ENCODE measurements at regions not wholly inside any gene's neighbourhood (a gene's known extent, or its start where the extent isn't known, plus 50 kb on each side); places are given as distances from the start of the nearest gene placed in this dataset.
"Not testable (repeated sequence)": the region's sequence is repeated elsewhere in the genome, so short reads cannot be mapped to it uniquely, and the experiment has no call there.

DNA sequence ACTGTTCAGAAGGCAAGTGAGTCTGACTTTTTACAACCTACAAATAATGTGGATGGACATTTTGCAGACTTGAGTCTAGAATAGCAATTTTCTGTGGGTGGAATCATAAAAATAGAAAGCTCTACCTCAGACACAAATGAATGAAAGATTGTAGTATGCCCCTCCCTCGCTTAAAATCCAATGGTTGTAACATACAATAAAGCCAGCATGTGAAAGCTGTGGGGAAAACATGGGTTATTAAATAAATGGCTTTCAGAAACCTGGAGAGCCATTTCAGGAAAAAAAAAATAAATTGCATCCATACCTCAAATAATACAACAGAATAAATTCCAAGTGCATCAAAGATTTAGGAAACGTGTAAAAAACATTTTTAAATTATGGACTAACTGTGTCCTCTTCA is 123.1 kb upstream of the MON1B start:
- DNase-seq, result no peak

DNA sequence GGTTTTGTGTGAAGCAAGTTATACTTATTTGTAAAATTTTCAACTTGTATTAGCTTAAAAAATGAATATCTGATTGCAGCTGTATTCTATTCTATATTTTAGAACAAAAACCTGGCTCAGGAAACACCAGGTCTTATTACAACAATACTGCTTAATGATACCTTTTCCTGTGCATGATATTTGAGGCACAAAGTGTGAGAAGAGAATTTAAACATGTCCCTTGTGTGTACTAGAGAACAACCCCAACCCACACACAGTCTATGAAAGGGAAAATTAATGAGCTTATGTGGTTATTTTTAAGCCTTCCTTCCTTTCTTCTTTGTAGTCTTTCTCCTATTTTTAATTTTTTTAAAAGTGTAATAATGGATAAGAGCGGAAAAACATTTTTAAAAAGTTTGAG is 122.6 kb upstream of the MON1B start:
- DNase-seq, result no peak

DNA sequence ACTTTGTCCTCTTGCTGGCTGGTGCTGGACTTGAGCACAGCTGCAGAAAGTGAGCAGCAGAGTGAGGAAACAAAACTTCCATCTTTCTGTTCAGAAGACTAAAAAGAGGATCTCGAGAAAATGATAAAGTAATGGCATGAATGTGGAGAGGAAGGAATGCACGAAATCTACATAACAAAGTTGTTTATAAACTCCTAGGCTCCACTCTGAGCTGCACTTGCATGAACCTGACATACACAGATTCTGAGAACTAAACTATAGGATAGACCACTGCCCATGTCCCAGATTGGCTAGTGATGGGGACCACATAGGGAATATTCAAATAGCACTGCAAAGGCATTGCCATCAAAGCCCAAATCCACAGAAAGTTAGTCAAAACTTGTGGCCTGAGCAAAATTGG is 121.1 kb upstream of the MON1B start:
- no peak for DNase-seq

DNA sequence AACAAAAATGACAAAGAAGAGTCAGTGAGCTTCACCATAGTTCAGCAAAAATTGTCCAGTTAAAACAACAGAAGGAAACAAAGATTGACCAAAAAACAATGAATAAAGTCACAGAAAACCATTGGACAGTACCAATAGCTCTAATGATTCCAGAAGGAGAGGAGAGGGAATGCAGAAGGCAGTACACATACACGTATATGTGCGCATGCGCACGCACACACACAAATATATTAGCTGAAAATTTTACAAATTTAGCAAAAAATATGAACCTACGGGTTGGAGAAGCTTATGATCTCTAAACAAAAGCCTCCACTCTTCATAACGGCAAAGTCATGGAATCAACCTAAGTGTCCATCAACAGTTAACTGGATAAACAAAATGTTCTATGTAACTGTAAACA is 120.3 kb upstream of the MON1B start:
- no peak for DNase-seq

DNA sequence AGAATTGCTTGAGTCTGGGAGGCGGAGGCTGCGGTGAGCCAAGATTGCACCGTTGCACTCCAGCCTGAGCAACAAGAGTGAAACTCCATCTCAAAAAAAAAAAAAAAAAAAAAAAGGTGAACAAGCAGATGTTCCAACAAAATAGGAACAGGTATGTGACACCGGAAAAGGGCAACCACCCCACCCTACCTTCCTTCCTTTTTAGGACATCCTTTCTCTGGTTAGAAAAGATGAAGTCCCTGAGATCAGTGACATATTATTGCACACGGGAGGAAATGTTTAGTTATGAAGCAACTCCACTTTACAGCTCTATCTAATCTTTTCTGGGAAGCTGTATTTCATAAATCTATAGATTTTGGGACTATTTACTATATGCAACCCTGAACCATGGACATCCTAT is 114.2 kb upstream of the MON1B start:
- DNase-seq, result no peak

DNA sequence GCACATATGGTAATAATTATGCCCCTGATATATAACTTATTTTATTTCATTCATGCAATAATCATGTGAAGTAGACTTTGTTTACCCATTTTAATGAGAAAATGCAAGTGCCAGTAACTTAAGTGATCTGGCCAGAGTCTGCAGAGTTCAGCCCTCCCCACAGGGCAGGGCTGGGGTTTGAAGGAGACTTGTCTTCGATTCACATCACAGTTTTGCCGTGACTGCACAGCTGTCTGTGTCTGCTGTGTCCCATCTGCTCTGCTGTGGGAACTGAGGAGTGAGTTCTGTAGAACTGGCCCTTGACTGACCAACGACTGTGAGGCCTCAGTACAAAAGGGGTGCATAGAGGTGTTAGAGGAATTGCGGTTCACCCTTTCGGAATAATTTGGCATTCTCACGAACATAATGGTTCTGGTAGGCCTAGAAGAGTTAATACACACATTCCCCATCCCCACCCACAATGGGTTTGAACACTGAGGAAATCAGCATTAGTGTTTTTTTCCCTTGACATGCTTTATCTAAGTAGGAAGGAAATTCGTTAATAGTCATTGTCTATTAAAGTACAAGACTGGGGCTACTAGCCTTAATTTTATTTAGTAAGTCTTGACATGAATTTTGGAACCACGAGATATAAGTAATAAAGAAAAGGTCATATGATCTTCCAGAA is 113.6 kb upstream of the MON1B start:
- no peak for DNase-seq

DNA sequence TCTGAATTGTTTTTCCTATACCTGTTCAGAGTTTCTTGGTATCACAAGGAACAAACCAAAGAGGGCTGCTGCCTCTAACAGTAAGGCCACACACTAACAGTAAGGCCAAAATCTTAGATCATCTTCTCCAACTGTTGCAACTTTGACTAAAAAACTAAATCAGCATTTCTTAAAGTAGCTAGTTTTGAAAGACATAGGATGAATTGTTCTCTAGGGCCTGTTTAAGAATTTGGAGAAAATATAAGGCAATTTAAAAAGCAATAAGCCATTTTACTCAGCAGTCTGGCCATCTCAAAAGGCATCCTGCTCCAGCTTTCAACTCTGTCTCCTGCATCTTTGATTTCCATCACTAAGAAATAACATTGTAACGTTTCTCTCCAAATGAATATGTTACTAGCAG is 105.0 kb upstream of the MON1B start:
- DNase-seq, result no peak

DNA sequence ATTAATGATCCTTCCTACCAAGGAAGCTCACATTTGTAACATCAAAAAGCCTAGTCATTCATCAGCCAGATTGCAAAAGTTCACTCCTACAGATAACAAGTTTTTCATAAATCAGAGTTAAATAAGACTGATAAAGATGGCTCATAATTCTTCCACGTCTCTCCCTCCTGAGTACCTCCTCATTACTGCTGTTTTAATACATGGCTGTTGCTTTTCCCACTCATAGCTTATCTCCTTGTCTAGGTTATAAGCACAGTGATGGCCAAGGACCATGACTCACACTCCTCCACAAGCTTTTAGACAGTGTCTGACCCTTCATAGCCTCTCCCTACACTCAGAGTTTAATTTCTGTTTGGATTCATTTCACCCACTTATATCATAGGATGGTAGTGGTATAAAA is 100.9 kb upstream of the MON1B start:
- no peak for DNase-seq

DNA sequence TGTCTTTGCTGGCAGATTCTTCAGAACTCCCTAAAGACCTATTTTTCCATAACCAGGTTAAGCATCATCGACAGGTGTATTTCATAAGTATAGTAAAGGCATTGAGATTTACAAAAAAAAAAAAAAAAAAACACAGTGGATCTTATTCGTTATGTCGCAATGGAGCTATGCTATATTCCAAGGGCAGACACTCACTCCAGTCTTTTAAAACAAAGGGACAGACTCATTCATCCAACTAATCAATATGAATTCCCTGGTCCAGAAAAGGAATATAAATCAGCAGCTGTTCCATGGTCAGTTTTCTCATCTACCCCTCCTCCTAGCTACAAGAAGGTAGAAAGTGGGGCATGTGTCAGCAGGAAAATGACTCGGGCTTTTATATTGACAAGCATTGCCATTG is 97.7 kb upstream of the MON1B start:
- no peak for DNase-seq

DNA sequence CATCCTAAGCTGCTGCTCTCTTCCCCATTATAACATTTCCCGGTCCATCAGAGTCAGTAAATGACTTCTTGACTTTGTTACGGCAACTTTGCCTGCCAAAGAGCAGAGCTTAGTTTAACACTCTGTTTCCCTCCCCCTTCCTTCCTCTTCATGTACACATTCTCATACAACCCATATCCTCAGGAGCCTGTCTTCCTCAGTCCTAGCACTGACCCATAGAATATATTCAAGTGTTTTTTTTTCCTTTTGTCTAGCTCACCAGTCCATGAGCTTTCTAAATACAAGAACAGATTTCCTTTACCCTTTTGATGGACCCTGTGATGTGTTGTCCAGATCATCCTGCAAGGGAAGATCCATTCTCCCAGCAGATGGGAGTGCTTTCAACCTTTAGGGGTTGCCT is 97.0 kb upstream of the MON1B start:
- no peak for DNase-seq

DNA sequence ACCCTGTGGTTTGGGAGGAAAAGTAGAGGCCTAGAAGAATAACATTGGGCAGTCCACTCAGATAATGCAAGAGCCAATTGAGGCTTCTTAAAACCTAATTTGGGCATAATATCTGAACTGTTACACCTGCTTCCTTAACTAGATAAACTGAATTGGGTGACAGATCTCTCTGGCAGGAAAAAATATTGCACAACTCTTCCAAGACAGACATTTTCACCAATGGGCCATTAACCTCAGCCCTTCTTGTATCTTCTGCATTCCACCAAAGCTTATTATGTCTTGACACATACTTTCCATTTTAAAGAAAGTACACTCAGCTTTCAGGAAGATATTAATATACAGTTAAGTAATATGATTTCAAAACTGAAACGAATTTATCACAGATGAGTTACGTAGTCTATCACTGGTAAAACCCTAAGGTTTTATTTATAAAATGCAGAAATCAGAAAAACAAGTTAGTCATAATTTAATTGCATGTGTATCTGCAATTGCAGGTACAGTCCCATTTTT is 79.9 kb upstream of the MON1B start:
- DNase-seq, result no peak

DNA sequence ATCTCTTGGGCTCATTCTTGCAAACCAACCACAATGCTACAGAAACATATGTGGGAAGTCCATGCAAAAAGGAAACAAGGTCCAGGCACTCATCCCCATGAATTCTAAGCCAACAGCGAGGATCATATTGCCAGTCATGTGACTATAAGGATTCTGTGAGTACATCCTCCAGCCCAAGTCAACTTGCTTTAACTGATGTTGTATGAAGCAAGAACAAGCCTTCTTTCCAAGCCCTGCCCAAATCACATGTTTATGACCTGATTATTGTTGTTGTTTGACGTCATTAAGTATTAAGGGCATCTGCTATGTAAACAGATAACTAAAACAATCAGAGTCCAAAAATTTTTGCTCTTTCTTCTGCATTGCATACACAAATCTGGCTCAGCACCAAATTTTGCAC is 78.2 kb upstream of the MON1B start:
- DNase-seq, result no peak

DNA sequence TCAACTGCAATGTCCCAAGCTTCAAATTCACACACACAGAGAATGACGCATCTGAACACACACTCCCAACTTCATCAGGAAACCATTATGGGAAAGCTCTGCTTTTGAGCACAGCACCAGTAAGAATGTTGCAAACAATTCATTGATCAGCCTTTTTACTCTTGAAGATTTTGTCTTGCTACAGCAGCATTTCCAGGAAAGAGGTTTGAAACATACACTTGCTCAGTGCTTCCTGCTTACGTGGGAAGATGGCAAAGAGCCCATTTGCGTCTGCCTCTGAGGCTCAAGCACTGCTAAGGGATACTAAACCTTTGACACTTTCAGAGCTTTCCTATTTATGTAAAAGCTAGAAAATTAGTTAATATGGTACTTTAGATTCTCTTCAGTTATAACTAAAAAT is 77.2 kb upstream of the MON1B start:
- no peak for DNase-seq

DNA sequence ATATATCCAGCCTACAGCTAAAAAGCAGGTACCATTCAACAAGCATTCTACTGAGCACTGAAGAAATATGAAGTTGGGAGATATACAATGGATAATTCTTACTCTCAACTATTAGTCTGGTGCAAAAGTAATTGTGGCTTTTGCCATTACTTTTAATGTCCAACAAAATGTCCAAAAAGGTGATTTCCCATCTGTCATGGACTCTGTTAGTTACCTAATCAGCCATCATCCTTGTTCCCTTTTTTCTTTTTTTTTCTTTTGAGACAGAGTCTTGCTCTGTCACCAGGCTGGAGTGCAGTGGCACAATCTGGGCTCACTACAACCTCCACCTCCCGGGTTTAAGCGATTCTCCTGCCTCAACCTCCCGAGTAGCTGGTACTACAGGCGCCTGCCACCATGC is 76.6 kb upstream of the MON1B start:
- not testable (repeated sequence) for DNase-seq

DNA sequence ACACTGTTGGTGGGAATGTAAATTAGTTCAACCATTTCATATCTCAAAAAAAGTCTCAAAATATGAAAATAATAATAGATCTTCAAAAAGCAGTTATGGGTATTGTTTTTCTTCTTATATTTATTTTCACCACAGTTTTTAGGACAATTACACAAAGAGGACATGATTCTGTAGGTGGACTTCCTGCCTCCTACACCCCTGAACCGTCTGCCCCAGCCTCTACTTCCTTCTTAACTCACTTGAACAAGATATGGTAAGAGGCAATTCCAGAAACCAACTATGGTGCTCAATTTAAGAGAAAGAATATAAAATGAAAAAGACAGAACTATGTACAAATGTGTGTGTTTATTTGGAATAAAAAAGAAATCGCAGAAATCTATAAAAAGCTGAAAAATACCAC is 74.1 kb upstream of the MON1B start:
- DNase-seq, result no peak

DNA sequence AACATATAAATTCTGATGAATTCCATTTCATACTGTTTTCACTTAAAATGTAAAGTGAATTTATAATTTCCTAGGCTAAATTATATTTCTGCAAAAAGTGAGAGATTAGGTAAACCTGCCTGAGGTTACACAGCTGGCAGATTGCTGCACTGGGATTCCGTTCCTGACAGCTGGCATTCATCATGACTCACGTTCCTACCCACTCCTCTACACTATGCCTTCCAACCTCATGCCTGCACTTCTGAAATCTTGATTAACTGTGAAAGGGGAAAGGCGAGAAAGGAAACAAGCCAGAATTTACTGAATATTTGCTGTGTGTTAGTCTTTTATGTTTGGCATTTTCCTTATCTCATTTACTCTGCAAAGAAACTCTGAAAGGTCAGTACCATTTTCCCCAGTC is 73.3 kb upstream of the MON1B start:
- DNase-seq, result no peak

DNA sequence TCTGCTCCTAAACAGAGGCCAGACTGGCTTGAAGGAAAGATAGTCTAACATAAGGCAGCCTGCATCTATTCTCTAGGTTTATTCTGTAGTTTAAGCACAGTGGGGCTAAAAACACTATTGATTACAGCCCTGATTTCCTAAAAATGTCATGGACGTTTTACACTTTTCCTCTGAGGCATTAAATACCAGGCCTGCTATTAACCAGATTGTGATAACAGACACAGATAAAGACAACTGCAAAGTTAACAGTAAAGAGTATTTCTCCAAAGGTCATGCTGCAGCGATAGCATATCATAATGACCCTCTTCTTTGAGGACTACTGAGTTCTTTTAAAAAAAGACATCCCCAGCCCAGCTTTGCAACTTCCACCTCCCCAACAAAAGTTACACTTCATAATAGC is 59.6 kb upstream of the MON1B start:
- DNase-seq, result no peak

DNA sequence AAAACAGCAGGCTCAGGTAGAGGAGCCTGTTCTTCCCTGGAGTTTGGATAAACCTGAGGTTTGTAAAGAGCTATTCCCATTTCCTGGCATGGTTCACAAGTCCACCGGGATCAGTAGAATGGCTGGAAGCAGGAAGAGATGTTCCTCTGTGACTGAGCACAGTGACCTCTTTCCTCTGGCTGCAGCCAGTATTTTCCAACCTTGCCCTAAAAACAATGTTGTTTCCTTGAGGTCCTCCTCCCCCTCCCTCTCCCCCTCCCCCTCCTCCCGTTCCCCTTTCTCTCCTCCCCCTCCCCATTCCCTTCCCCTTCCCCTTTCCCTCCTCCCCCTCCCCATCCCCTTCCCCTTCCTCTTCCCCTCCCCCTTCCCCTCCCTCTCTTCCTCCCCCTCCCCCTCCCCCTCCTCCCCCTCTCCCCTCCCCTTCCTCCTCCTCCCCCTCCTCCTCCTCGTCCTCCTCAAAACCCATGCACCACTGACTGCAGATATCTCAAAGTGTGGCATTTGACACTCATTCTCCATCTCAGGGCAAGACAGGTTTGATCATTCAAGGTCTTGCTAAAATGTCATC is 58.9 kb upstream of the MON1B start:
- no peak for DNase-seq

DNA sequence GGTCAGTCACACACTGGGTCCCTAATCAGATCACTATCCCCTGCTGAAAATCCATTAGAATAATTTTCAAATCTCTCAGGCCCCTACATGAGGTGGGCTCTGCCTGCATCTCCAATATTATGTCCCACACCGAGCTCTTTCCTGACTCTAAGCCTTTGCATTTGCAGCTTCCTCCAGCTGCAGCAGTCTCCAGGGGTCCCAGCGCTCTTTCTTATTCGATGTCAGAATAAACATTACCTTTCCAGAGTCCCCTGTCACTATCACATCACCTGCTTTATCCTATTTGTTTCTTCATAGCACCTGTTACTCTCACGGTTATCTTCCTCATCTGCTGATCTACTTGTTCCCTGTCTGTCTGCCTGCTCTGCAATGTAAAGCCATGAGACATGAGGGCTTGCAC is 57.3 kb upstream of the MON1B start:
- DNase-seq, result no peak

DNA sequence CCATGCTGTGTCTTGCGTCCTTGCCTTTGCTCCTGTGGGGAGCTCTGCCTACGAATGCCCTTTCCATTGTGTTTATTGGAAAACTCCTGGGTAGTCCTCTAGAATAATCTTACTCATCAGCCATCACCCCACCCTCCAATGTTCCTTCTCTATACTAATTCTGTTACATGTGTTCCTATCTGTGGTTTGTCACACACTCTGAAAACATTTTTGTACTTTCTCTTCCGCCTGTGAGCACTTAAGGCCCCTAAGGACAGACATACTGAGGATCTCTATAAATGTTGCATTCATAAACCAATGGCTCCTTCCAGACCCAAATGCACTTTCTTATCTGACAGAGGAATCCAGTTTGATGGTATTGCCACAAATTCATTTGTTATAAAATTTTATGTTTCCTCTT is 53.9 kb upstream of the MON1B start:
- no peak for DNase-seq

All from occipital lobe (tissue), 1 donor.